GM18868 (cell line): ENCODE measurements at regions not wholly inside any gene's neighbourhood (a gene's known extent, or its start where the extent isn't known, plus 50 kb on each side); places are given as distances from the start of the nearest gene placed in this dataset.

ENCODE experiments used
- ATAC-seq: cut with Tn5 transposase; IDR thresholded peaks from one replicate; pipeline ENCODE4 v1.9.1; 2021; ENCODE audit warnings: mild to moderate bottlenecking, moderate library complexity; ENCODE audit not compliant: unreplicated experiment

GRCh38 chr16:27123795-27124409 lies 57.2 kb downstream of the C16orf82 start:
- ATAC-seq, result no peak

- ATAC-seq, result no peak
Measured at GRCh38 chr16:27127308-27127707, 60.6 kb downstream of the C16orf82 start.

GRCh38 chr16:27129401-27129800 lies 62.7 kb downstream of the C16orf82 start:
- no peak for ATAC-seq

GRCh38 chr16:27138257-27138656 lies 65.1 kb upstream of the KDM8 start:
- ATAC-seq, result no peak

DNA sequence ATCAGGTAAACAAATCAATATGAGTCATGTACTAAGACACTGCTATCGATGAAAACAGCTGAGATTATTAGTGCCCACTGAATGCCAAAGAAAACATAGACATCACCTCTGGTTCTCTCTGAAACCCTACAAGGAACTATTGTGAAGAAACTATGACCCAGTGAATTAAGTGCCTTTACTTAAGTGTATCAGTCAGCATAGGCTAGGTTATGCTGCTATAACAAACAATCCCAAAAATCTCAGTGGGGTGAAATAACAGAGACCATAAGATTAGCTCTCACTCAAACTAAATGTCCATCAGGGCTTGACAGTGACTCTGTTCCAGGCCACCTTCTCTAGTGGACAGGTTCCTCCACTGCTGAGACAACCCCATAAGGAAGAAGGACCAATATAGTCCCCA lies 57.7 kb upstream of the KDM8 start:
- no peak for ATAC-seq

DNA sequence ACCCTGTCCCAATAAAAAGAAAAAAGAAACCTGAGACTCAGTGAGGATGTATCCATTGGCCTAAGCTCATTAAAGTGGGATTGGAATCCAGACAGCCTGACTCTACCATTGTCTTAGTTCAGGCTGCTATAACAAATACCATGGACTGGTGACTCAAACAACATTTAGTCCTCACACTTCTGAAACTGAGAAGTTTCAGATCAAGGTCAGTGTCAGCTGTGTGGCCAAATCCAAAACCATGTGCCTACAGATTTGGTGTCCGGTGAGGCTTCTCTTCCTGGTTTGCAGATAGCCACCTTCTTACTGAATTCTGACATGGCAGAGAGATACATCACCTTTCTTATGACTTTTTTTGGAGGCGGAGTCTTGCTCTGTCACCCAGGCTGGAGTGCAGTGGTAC lies 53.3 kb upstream of the KDM8 start:
- ATAC-seq, result peak; percentile 42

DNA sequence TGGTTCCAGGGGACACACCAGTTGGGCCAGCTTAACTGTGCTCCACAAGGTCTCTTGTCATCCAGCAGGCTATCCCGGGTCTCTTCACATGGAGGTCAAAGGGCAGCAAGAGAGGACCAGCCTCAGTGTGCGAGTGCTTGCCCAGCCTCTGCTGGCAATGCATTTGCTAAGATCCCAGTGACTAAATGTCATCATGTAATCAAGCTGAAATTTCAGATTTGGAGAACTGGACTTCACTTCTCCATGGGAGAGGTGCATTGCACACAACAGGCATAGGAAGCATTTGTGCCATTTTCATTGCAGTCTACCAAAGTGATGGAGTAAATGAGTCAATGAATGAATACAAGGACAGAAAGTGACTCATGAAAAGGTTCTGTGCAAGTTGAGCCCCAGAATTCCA lies 51.2 kb upstream of the KDM8 start:
- no peak for ATAC-seq

GRCh38 chr16:27152801-27153200 lies 50.5 kb upstream of the KDM8 start:
- no peak for ATAC-seq
